Left ventricle myocardium inferior (tissue), 1 donor: ENCODE measurements at regions not wholly inside any gene's neighbourhood (a gene's known extent, or its start where the extent isn't known, plus 50 kb on each side); places are given as distances from the start of the nearest gene placed in this dataset.
"Not testable (repeated sequence)": the region's sequence is repeated elsewhere in the genome, so short reads cannot be mapped to it uniquely, and the experiment has no call there.

Experiments used
- DNase-seq: peaks from one replicate; pipeline ENCODE4 v3.0.0-alpha.2; 2020
- H3K27ac ChIP-seq: fragments of 200-600 bp; replicated peaks from 2 replicates; pipeline ENCODE4 v1.8.0; 2021
- H3K27me3 ChIP-seq: fragments of 200-600 bp; 2 replicates; pipeline ENCODE4 v1.8.0; 2021; ENCODE audit warnings: low read depth
- H3K36me3 ChIP-seq: fragments of 200-600 bp; 2 replicates; pipeline ENCODE4 v1.8.0; 2021
- H3K4me1 ChIP-seq: fragments of 200-600 bp; 2 replicates; pipeline ENCODE4 v1.8.0; 2021
- H3K4me3 ChIP-seq: fragments of 200-600 bp; 2 replicates; pipeline ENCODE4 v1.8.0; 2021; ENCODE audit warnings: mild to moderate bottlenecking, moderate library complexity
- H3K9me3 ChIP-seq: fragments of 200-600 bp; replicated peaks from 2 replicates; pipeline ENCODE4 v1.8.0; 2021
- CTCF ChIP-seq: fragments of 200-600 bp; IDR thresholded peaks from 2 replicates; pipeline ENCODE4 v1.8.0; 2021; ENCODE audit warnings: antibody characterized with exemption, mild to moderate bottlenecking, borderline replicate concordance
- intact Hi-C: fragments of 100-400 bp; cut with micrococcal nuclease; formaldehyde crosslinking; loops from one replicate; pipeline ENCODE4 v1.11.0; 2022
- donor health status: DM: no; HTN: yes; CAD: no; lungs with severe emphysema.

- intact Hi-C loops, result no loop called here
- no peak for TF ChIP-seq CTCF
These were observed 191.1 kb downstream of the NAA11 start for GRCh38 chr4:79134767-79135166.

GRCh38 chr4:79132826-79133225, 193.0 kb downstream of the NAA11 start:
- Histone ChIP-seq H3K4me3 (no peak overlapping the region), H3K27me3 (no peaks in the 10 kb centered on the region), H3K27ac (no peak overlapping the region), H3K9me3 (peaks cover 16% of the 10 kb centered on the region), H3K4me1 (no peaks in the 10 kb centered on the region), H3K36me3 (no peaks in the 10 kb centered on the region)
- no peak for TF ChIP-seq CTCF
- no peak for DNase-seq
- intact Hi-C loops, result no loop called here

More at GRCh38 chr4:79134767-79135166, 191.1 kb downstream of the NAA11 start:
- Histone ChIP-seq H3K4me1 (no peaks in the 10 kb centered on the region), H3K27me3 (no peaks in the 10 kb centered on the region), H3K36me3 (no peaks in the 10 kb centered on the region), H3K4me3 (no peak overlapping the region), H3K27ac (no peak overlapping the region), H3K9me3 (peaks cover 9% of the 10 kb centered on the region)
- DNase-seq, result no peak

- H3K4me3 ChIP-seq, result no peak overlapping the region
- no peak overlapping the region for H3K27ac ChIP-seq
- DNase-seq, result no peak
- H3K4me1 ChIP-seq, result no peaks in the 10 kb centered on the region
- H3K9me3 ChIP-seq, result peaks cover 99% of the 10 kb centered on the region
- no peaks in the 10 kb centered on the region for H3K27me3 ChIP-seq
- no peaks in the 10 kb centered on the region for H3K36me3 ChIP-seq
- intact Hi-C loops, result no loop called here
- no peak for TF ChIP-seq CTCF
These were observed 182.7 kb upstream of the PAQR3 start for GRCh38 chr4:79121875-79122358.

- H3K36me3 ChIP-seq, result no peaks in the 10 kb centered on the region
- no peaks in the 10 kb centered on the region for H3K27me3 ChIP-seq
- H3K9me3 ChIP-seq, result peaks cover 99% of the 10 kb centered on the region
- H3K4me1 ChIP-seq, result no peaks in the 10 kb centered on the region
- H3K27ac ChIP-seq, result no peak overlapping the region
- intact Hi-C loops, result no loop called here
- no peak overlapping the region for H3K4me3 ChIP-seq
- DNase-seq, result no peak
- no peak for TF ChIP-seq CTCF
These were observed 182.0 kb upstream of the PAQR3 start for GRCh38 chr4:79121223-79121622.

- H3K4me1 ChIP-seq, DNase-seq, H3K36me3 ChIP-seq, H3K4me3 ChIP-seq, H3K27me3 ChIP-seq, intact Hi-C loops, H3K27ac ChIP-seq: not testable (repeated sequence)
- H3K9me3 ChIP-seq, result peaks cover 67% of the 10 kb centered on the region
These were observed 177.8 kb upstream of the PAQR3 start for GRCh38 chr4:79117051-79117450.

- Histone ChIP-seq H3K36me3 (no peaks in the 10 kb centered on the region), H3K27me3 (no peaks in the 10 kb centered on the region), H3K9me3 (no peaks in the 10 kb centered on the region), H3K4me1 (no peaks in the 10 kb centered on the region), H3K27ac (no peak overlapping the region), H3K4me3 (no peak overlapping the region)
- no peak for TF ChIP-seq CTCF
- intact Hi-C loops, result no loop called here
- DNase-seq, result no peak
These were observed 167.8 kb upstream of the PAQR3 start for GRCh38 chr4:79107014-79107413.
